T-helper 2 cell treated with Interferon-gamma antibody and Interleukin-4, amounts not matched to agents 5 μg/mL and 100 μg/mL, for 36 hours (primary cell): ENCODE measurements at regions not wholly inside any gene's neighbourhood (a gene's known extent, or its start where the extent isn't known, plus 50 kb on each side); places are given as distances from the start of the nearest gene placed in this dataset.
"Not testable (repeated sequence)": the region's sequence is repeated elsewhere in the genome, so short reads cannot be mapped to it uniquely, and the experiment has no call there.

Source experiments
- DNase-seq: peaks from one replicate; pipeline ENCODE4 v3.0.0; 2021; ENCODE audit warnings: low spot score
- H3K27ac Mint-ChIP-seq: one replicate; pipeline ENCODE4 v1.8.0; 2021; ENCODE audit warnings: mild to moderate bottlenecking, mixed read lengths
- H3K27me3 Mint-ChIP-seq: one replicate; pipeline ENCODE4 v1.8.0; 2021; ENCODE audit warnings: low read depth, mixed read lengths
- H3K36me3 Mint-ChIP-seq: one replicate; pipeline ENCODE4 v1.8.0; 2021; ENCODE audit warnings: low read depth, mixed read lengths
- H3K4me1 Mint-ChIP-seq: one replicate; pipeline ENCODE4 v1.8.0; 2021; ENCODE audit warnings: low read depth, mixed read lengths
- H3K4me3 Mint-ChIP-seq: one replicate; pipeline ENCODE4 v1.8.0; 2022; ENCODE audit warnings: mild to moderate bottlenecking, moderate library complexity, mixed read lengths
- H3K9me3 Mint-ChIP-seq: one replicate; pipeline ENCODE4 v1.8.0; 2021; ENCODE audit warnings: mixed read lengths

DNA sequence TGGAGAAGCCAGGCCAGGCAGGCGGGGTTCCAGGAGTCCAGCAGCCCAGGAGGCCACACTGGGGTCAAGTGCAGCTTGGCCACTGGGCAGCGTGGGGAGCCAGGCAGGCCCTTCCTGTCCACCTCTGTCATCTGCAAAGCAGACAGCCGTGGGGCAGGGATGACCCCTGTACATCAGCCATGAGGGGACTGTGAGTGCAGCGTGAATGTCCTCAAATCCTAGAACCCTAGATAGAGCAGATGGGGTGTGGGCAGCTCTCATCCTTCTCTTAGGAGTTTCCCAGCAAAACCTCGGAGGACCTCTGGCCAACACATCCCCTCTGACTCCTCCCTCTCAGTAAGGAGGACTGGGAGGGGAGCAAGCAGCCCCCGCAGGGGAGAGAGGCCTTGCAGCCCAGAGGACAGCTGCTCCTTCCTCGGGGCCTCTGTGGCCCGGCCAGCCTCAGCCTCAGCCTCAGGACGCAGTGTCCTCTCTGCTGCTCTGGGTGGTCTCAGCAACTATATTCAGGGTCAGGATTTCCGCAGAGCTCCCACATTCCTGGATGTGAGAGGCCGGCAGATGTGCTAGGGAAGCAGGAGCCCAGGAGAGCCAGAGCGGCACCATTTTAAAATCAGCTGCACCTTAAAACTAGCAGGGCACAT lies 820.5 kb downstream of the BRD1 start:
- no peak overlapping the region for H3K27ac Mint-ChIP-seq
- peaks cover 6% of the 10 kb centered on the region for H3K9me3 Mint-ChIP-seq
- H3K27me3 Mint-ChIP-seq: no peaks in the 10 kb centered on the region
- H3K4me1 Mint-ChIP-seq: no peaks in the 10 kb centered on the region
- H3K36me3 Mint-ChIP-seq: no peaks in the 10 kb centered on the region
- no peak for DNase-seq
- no peak overlapping the region for H3K4me3 Mint-ChIP-seq

GRCh38 chr22:49006207-49007012 lies 821.3 kb downstream of the BRD1 start:
- H3K36me3 Mint-ChIP-seq: no peaks in the 10 kb centered on the region
- H3K27me3 Mint-ChIP-seq: no peaks in the 10 kb centered on the region
- no peak overlapping the region for H3K27ac Mint-ChIP-seq
- no peaks in the 10 kb centered on the region for H3K4me1 Mint-ChIP-seq
- H3K9me3 Mint-ChIP-seq: peaks cover 13% of the 10 kb centered on the region
- DNase-seq: no peak
- no peak overlapping the region for H3K4me3 Mint-ChIP-seq

- H3K9me3 Mint-ChIP-seq: peaks cover 14% of the 10 kb centered on the region
- no peaks in the 10 kb centered on the region for H3K36me3 Mint-ChIP-seq
- H3K4me3 Mint-ChIP-seq: no peak overlapping the region
- H3K27ac Mint-ChIP-seq: no peak overlapping the region
- H3K4me1 Mint-ChIP-seq: no peaks in the 10 kb centered on the region
- no peaks in the 10 kb centered on the region for H3K27me3 Mint-ChIP-seq
- DNase-seq: no peak
These were observed 822.1 kb downstream of the BRD1 start for GRCh38 chr22:49005557-49005956.

DNA sequence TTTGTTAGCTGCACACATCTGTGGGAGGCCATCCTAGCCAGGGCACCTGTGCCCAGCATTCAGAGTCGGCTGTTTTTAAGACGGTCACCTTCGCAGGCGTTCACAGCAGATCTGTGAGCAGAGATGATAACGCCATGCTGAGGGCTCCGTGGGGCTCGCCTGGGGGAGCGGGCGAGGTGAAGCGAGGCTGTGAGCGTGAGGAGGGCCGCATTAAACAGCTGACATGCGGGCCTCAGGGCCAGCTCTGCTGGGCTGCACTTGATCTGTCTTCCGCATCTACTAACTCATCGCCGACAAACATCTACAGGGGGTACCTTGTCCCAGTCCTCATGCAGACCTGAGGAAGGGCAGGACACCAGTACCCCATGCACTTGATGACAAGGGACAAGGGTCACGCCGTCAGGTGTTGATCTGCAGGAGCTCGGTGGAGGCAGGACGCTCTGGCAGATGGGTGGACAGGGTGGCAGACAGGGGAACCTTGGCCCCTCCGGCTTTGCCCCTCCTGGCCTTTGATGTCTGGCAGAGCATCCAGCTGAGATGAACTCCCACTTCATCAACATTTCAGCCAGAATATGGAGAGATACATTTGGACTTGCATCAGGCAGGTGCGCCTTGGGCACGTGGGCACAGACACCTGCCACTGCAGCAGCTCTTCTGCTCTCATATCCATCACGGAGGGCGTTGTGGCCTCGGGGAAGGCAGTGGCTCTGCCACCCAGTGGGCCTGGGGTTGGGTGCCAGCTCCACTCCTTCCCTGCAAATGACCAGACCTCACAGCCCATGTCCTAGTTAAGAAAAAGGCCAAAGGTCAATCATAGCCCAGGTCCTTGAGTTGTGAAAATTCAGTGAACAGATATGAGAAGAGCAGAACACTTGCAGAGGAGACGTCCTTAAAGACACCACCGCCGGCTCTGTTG lies 822.9 kb downstream of the BRD1 start:
- DNase-seq: no peak
- Mint-ChIP-seq H3K36me3 (no peaks in the 10 kb centered on the region), H3K4me1 (no peaks in the 10 kb centered on the region), H3K4me3 (no peak overlapping the region), H3K9me3 (peaks cover 14% of the 10 kb centered on the region), H3K27me3 (no peaks in the 10 kb centered on the region), H3K27ac (no peak overlapping the region)

- not testable (repeated sequence) for DNase-seq, H3K4me3 Mint-ChIP-seq, H3K27me3 Mint-ChIP-seq, H3K4me1 Mint-ChIP-seq, H3K9me3 Mint-ChIP-seq, H3K27ac Mint-ChIP-seq, H3K36me3 Mint-ChIP-seq
These were observed 830.1 kb downstream of the BRD1 start for GRCh38 chr22:48997605-48998004.

- Mint-ChIP-seq H3K4me3 (no peak overlapping the region), H3K27me3 (no peaks in the 10 kb centered on the region), H3K36me3 (no peaks in the 10 kb centered on the region), H3K9me3 (no peaks in the 10 kb centered on the region), H3K4me1 (no peaks in the 10 kb centered on the region), H3K27ac (no peak overlapping the region)
- no peak for DNase-seq
These were observed 834.0 kb downstream of the BRD1 start for GRCh38 chr22:48993655-48994054.

GRCh38 chr22:48984639-48985038 lies 843.0 kb downstream of the BRD1 start:
- Mint-ChIP-seq H3K36me3 (no peaks in the 10 kb centered on the region), H3K4me1 (no peaks in the 10 kb centered on the region), H3K27ac (no peak overlapping the region), H3K27me3 (no peaks in the 10 kb centered on the region), H3K4me3 (no peak overlapping the region), H3K9me3 (peaks cover 6% of the 10 kb centered on the region)
- no peak for DNase-seq

DNA sequence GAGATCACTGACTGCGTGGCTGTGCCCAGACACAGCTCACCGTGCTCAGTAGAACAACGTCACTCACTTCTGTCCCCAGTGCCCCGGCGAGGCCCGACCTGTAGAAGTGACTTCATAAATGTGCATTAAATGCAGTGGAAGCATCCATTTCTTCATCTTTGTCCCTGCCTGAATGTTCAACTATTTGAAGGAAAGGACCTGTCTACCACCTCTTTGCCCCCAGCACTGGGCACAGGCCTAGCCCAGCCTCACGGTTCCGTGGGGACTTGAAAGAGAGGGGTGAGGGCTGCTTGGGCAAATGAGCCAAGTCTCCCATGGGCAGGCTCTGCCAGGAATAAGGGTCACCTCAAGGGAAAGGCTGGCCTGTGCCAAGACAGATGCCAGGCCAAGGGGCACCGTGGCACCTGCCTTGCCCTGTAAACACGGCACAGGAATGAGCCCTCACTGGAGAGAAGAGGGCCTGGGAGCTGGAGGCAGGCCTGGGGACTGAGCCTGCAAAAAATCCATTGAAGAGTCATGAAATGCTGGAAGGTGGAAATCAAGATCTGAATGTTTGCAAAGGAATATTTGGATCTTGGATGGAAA lies 845.3 kb downstream of the BRD1 start:
- no peak overlapping the region for H3K4me3 Mint-ChIP-seq
- H3K27ac Mint-ChIP-seq: no peak overlapping the region
- no peaks in the 10 kb centered on the region for H3K27me3 Mint-ChIP-seq
- peaks cover 6% of the 10 kb centered on the region for H3K9me3 Mint-ChIP-seq
- no peaks in the 10 kb centered on the region for H3K36me3 Mint-ChIP-seq
- H3K4me1 Mint-ChIP-seq: no peaks in the 10 kb centered on the region
- DNase-seq: no peak

- DNase-seq: no peak
- Mint-ChIP-seq H3K27ac (no peak overlapping the region), H3K27me3 (no peaks in the 10 kb centered on the region), H3K4me3 (no peak overlapping the region), H3K4me1 (no peaks in the 10 kb centered on the region), H3K9me3 (peaks cover 6% of the 10 kb centered on the region), H3K36me3 (no peaks in the 10 kb centered on the region)
These were observed 846.2 kb downstream of the BRD1 start for GRCh38 chr22:48981371-48982061.

DNA sequence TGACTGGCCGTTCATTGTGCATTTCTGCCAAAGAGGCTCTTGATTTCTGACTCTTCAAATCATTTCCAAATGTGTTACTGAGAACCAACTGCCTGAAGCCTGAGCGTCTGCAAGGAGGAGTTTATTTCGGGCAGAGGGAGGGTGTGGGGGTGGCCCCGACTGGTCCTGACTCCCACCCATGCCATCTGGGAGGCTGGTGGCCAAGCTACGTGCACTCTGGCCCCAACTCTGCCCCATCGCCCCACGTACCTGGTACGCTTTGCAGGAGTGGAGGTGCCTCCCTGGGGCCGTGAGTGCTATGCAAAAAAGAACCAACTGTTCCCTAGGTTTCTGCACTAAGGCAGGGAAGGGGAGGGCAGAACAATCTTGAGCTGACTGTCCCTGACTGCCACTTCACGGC lies 846.8 kb downstream of the BRD1 start:
- Mint-ChIP-seq H3K4me3 (no peak overlapping the region), H3K9me3 (peaks cover 6% of the 10 kb centered on the region), H3K27me3 (no peaks in the 10 kb centered on the region), H3K4me1 (no peaks in the 10 kb centered on the region), H3K27ac (no peak overlapping the region), H3K36me3 (no peaks in the 10 kb centered on the region)
- DNase-seq: no peak

DNA sequence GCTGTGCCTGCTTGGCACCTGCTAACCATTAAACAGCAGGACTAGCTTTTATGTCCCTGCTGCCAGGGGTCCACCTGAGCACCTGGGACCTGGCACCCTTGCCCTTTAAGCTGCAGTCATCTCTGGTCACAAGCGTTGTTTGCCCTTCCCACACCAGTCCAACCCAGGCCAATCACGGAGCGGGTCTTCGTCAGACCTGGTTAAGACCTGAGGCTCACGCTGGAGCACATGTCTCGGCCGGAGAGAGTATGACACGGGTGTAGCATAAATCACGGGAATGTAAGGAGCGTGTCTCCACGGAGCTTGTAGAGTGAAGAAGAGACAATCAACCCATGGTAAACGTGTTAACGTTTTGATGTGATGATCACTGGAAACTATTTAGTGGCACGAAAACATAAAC lies 847.3 kb downstream of the BRD1 start:
- H3K9me3 Mint-ChIP-seq: peaks cover 5% of the 10 kb centered on the region

DNA sequence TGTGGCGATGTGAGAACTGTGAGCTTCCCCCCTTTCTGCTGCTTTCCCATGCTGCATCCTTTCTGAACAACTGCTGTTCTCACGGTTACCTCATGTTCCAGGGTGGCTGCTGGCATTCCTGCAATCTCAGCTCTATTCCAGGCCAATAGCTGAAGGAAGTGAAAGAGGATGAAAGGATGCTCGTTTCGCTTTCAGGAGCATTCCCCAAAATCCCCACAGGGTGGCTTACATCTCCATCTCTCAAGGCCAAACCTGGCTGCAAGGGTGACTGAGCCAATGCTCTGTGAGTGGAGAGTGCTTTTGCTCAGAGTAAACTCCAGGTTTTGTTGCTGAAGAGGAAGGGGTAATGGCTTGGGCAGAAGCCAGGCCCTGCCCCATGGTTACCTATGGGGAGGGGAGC lies 848.2 kb downstream of the BRD1 start:
- Mint-ChIP-seq H3K4me3 (no peak overlapping the region), H3K27ac (no peak overlapping the region), H3K9me3 (no peaks in the 10 kb centered on the region), H3K27me3 (no peaks in the 10 kb centered on the region), H3K36me3 (no peaks in the 10 kb centered on the region), H3K4me1 (no peaks in the 10 kb centered on the region)
- DNase-seq: no peak

More for the DNA sequence above, 847.3 kb downstream of the BRD1 start:
- no peak overlapping the region for H3K4me3 Mint-ChIP-seq
- H3K27me3 Mint-ChIP-seq: no peaks in the 10 kb centered on the region
- no peak for DNase-seq
- no peaks in the 10 kb centered on the region for H3K36me3 Mint-ChIP-seq
- no peaks in the 10 kb centered on the region for H3K4me1 Mint-ChIP-seq
- no peak overlapping the region for H3K27ac Mint-ChIP-seq
